ENCODE measurements at regions not wholly inside any gene's neighbourhood (a gene's known extent, or its start where the extent isn't known, plus 50 kb on each side); places are given as distances from the start of the nearest gene placed in this dataset.
"Not testable (repeated sequence)": the region's sequence is repeated elsewhere in the genome, so short reads cannot be mapped to it uniquely, and the experiment has no call there.

DNA sequence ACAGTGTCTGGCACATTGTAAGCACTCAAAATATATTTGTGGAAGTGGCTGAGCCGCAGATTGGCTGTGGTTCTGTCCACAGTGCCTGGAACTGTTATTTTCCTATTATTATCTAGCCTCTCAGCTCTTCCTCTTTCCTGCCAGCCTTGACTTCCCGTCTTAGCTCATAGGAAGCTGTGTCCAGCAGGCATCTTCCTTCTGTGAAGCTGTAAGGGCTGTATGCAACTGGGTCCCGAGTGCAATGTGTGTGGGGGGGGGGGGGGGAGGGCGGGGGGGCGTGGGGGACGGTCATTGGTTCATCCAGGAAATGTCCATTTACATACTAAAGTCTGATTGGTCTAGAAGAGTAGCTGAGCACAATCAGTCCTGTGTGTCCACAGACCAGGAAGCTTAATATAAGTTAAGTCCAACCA is 210.7 kb downstream of the PDGFRA start:
- Histone ChIP-seq H3K27me3 (no peaks in the 10 kb centered on the region), H4K20me1 (no peaks in the 10 kb centered on the region), H3K9me3 (no peaks in the 10 kb centered on the region), H3K27ac (no peak overlapping the region), H3K4me2 (no peak overlapping the region), H3K9ac (no peak overlapping the region), H3K36me3 (no peaks in the 10 kb centered on the region), H3K4me3 (no peak overlapping the region), H3K4me1 (no peaks in the 10 kb centered on the region)
- TF ChIP-seq Cebpa-rat (IDR thresholded peaks at IDR 0.05), result no peak

DNA sequence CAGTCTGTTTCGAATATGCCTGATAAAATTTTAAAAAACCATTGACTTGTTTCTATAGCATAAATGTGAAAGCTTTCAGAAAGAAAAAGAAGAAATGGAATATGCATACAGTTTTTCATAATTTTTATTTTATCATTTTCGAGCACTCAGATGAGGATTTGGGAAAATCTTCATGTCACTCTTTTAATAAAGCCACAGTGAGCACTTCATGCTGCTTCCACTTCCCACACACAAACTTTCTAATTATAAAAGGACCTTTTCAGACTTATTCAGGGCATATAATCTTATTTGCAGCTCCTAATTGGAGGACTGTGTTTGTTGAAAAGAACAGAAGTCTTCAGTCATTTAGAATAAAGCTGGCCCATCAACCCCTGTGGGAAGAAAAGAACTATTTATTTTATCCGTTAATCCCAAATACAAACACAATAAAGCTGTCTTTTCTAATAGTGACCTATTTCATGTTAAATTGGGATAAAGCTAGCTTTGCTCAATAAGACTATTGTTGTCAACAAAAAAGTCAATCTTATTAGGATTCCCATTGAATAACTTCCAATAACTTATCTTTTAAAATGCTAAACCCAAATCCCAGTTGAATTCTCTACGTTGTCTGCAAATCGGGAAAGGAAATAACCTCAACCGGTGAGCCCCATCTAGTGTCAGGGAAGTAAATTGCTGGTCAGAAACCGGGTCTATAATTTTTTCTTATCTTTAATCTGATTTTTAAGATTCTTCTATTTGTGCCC is 211.5 kb downstream of the PDGFRA start:
- Histone ChIP-seq H3K36me3 (no peaks in the 10 kb centered on the region), H3K4me2 (no peak overlapping the region), H3K27me3 (no peaks in the 10 kb centered on the region), H3K27ac (no peak overlapping the region), H3K9ac (no peak overlapping the region), H3K9me3 (no peaks in the 10 kb centered on the region), H3K4me1 (no peaks in the 10 kb centered on the region), H3K4me3 (no peak overlapping the region), H4K20me1 (no peaks in the 10 kb centered on the region)
- no peak for TF ChIP-seq Cebpa-rat (IDR thresholded peaks at IDR 0.05)

DNA sequence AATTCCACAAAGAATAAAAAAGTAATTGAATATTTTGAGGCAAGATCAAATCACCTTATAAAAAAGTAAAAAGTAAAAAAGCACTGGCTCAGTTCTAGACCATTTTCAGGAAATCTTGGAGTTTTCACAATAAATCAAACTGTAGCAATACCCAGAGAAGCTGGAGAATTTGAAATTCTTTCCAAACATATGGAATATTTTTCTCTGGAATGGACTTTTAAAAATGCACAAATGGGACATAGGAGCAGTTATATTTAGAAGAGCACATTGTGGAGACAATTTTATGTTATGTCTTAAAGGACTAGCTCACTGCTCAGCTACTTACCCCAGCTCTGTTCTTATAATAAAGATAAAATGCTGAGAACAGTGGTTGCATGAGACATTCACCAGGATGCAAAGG is 211.9 kb upstream of the KIT start:
- H3K4me3 ChIP-seq, result no peak overlapping the region
- H3K36me3 ChIP-seq, result no peaks in the 10 kb centered on the region
- H3K9me3 ChIP-seq, result peaks cover 29% of the 10 kb centered on the region
- no peaks in the 10 kb centered on the region for H3K4me1 ChIP-seq
- no peaks in the 10 kb centered on the region for H4K20me1 ChIP-seq
- TF ChIP-seq Cebpa-rat (IDR thresholded peaks at IDR 0.05), result no peak
- H3K27me3 ChIP-seq, result no peaks in the 10 kb centered on the region
- H3K4me2 ChIP-seq, result no peak overlapping the region
- H3K27ac ChIP-seq, result no peak overlapping the region
- no peak overlapping the region for H3K9ac ChIP-seq

DNA sequence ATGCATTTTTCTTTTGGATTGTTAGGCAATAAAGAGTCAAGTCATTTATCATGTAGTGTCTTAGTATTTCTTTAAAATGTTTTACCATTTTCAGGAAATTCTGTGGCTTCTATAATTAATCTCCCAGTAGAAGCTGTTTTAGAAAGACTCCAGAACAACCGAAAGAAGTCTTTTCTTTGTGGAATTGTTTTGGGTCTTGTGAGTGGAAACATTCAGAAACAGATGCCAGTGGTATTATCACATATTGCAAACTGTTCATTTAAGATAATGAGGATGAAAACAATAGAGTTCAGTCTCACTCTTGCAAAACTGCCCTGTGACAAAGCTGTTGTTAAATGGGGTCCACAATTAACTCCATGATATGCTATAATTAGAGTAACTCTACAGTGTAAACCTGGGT is 211.2 kb upstream of the KIT start:
- Histone ChIP-seq H4K20me1 (no peaks in the 10 kb centered on the region), H3K4me2 (no peak overlapping the region), H3K27ac (no peak overlapping the region), H3K27me3 (no peaks in the 10 kb centered on the region), H3K4me1 (no peaks in the 10 kb centered on the region), H3K4me3 (no peak overlapping the region), H3K9ac (no peak overlapping the region), H3K36me3 (no peaks in the 10 kb centered on the region), H3K9me3 (peaks cover 36% of the 10 kb centered on the region)
- TF ChIP-seq Cebpa-rat (IDR thresholded peaks at IDR 0.05), result no peak

DNA sequence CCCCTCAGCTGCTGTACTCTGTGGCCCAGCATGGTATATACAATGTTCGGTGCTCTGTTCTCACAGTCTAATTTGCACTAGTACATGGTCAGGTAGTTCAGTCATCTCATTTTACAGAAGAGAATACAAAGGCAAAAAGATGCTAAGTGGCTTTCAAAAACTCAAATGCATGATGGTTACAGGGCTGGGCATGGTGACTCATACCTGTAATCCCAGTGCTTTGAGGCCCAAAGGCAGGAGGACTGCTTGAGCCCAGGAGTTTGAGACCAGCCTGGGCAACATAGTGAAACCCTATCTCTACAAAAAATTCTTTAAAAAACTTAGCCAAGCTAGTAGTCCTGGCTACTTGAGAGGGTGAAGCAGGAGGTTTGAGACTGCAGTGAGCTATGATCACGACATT is 210.5 kb upstream of the KIT start:
- H3K4me2 ChIP-seq, result no peak overlapping the region
- H4K20me1 ChIP-seq, result no peaks in the 10 kb centered on the region
- peaks cover 42% of the 10 kb centered on the region for H3K9me3 ChIP-seq
- no peak overlapping the region for H3K9ac ChIP-seq
- no peak for TF ChIP-seq Cebpa-rat (IDR thresholded peaks at IDR 0.05)
- H3K4me3 ChIP-seq, result no peak overlapping the region
- H3K4me1 ChIP-seq, result no peaks in the 10 kb centered on the region
- H3K27ac ChIP-seq, result no peak overlapping the region
- H3K27me3 ChIP-seq, result no peaks in the 10 kb centered on the region
- H3K36me3 ChIP-seq, result no peaks in the 10 kb centered on the region

DNA sequence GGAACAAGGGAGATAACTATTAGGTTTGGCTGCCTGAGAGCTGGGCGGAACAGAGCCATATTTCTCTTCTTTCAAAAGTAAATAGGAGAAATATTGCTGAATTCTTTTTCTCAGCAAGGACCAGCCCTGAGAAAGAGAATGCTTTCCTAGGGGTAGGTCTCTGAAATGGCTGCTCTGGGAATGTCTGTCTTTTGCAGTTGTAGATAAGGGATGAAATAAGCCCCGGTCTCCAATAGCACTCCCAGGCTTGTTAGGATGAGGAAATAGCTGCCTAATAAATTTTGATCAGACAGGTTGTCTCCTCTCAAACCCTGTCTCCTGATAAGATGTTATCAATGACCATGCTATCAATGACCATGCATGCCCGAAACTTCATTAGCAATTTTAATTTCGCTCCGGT is 207.8 kb upstream of the KIT start:
- Histone ChIP-seq H3K9me3 (peaks cover 42% of the 10 kb centered on the region), H3K27me3 (no peaks in the 10 kb centered on the region), H4K20me1 (no peaks in the 10 kb centered on the region), H3K4me1 (no peaks in the 10 kb centered on the region), H3K9ac (no peak overlapping the region), H3K27ac (no peak overlapping the region), H3K4me3 (no peak overlapping the region), H3K4me2 (no peak overlapping the region), H3K36me3 (no peaks in the 10 kb centered on the region)
- TF ChIP-seq Cebpa-rat (IDR thresholded peaks at IDR 0.05), result no peak

DNA sequence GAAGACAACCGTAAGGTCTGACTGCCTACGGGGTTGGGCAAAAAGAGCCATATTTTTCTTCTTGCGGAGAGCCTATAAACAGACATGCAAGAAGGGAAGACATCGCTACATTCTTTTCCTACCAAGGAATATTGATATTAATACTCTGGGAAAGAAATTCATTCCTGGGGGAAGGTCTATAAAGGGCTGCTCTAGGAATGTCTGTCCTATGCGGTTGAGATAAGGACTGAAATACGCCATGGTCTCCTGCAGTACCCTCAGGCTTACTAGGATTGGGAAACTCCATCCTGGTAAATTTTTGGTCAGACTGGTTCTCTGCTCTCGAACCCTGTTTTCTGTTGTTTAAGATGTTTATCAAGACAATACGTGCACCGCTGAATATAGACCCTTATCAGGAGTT is 190.8 kb upstream of the KIT start:
- H3K27ac ChIP-seq, H3K36me3 ChIP-seq, H3K4me2 ChIP-seq, H3K27me3 ChIP-seq, H3K4me3 ChIP-seq, H4K20me1 ChIP-seq, H3K9ac ChIP-seq, H3K4me1 ChIP-seq: not testable (repeated sequence)
- peaks cover 19% of the 10 kb centered on the region for H3K9me3 ChIP-seq

DNA sequence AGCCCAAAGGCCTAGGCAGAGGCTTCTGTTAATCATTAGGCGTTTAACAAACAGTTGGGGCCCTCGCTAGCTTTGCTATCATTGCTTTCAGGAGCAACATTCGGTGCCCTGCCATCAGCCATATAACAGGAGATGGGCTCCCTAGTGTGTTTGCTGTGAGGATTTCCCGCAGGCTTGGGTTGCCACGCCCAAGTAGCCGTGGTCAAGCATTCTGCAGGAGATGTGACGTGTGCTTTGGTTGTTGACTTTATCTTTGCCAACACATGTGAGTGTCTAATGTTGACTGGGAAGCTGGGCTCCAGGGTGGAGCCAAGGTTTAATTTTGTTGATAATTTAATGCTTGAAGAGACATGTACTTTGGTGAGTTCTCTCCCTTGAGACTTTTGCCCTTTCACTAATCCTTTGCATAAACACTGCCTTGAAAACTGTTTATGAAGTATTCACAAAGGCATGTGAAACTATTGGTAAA is 184.6 kb upstream of the KIT start:
- Histone ChIP-seq H3K9ac (no peak overlapping the region), H4K20me1 (no peaks in the 10 kb centered on the region), H3K36me3 (no peaks in the 10 kb centered on the region), H3K27me3 (no peaks in the 10 kb centered on the region), H3K4me3 (no peak overlapping the region), H3K9me3 (no peaks in the 10 kb centered on the region), H3K4me2 (no peak overlapping the region), H3K4me1 (no peaks in the 10 kb centered on the region), H3K27ac (no peak overlapping the region)
- TF ChIP-seq Cebpa-rat (IDR thresholded peaks at IDR 0.05), result no peak

DNA sequence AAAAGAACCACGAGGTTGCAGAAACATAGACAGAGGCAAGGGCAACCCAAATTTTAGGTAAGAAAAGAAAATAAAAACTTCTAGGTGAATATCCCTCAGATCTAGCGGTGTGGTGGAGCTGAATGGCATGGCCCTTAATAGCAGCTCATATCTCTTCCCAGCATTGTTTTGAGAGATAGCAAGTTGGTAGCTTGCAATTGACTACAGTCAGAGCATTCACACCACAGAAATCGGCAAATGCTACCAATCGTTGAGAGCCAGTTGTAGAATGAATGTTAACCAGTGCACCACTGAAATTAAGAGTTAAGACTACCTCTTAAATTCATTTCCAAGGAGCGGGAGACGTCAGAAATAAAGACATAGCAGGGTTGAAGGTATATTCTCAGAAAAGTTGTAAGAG is 184.0 kb upstream of the KIT start:
- Histone ChIP-seq H3K27me3 (no peaks in the 10 kb centered on the region), H3K27ac (no peak overlapping the region), H3K4me2 (no peak overlapping the region), H4K20me1 (no peaks in the 10 kb centered on the region), H3K9me3 (peaks cover under 1% of the 10 kb centered on the region), H3K4me1 (no peaks in the 10 kb centered on the region), H3K36me3 (no peaks in the 10 kb centered on the region), H3K4me3 (no peak overlapping the region), H3K9ac (no peak overlapping the region)
- no peak for TF ChIP-seq Cebpa-rat (IDR thresholded peaks at IDR 0.05)

DNA sequence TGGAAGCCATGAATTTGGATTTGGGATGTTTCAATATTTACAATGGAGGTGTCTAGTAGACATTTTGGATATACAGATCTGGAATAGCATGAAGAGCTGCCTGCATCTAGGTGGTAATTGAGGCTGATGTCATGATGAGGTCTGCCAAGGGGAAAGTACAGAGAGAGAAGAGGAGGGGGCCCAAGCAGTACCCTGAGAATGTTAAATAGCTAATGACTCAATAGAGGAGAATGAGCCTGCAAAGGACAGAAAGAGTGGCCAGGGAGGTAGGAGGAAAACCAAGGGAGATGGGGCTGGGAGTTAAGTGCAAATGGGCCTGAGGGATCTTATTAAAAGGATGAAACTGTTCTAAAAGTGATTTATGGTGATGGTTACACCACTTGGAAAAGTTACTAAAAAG is 182.2 kb upstream of the KIT start:
- Histone ChIP-seq H3K27ac (no peak overlapping the region), H3K36me3 (no peaks in the 10 kb centered on the region), H4K20me1 (no peaks in the 10 kb centered on the region), H3K4me2 (no peak overlapping the region), H3K27me3 (no peaks in the 10 kb centered on the region), H3K9me3 (peaks cover 14% of the 10 kb centered on the region), H3K9ac (no peak overlapping the region), H3K4me3 (no peak overlapping the region), H3K4me1 (no peaks in the 10 kb centered on the region)
- no peak for TF ChIP-seq Cebpa-rat (IDR thresholded peaks at IDR 0.05)
